ENCODE measurements at regions not wholly inside any gene's neighbourhood (a gene's known extent, or its start where the extent isn't known, plus 50 kb on each side); places are given as distances from the start of the nearest gene placed in this dataset.

DNA sequence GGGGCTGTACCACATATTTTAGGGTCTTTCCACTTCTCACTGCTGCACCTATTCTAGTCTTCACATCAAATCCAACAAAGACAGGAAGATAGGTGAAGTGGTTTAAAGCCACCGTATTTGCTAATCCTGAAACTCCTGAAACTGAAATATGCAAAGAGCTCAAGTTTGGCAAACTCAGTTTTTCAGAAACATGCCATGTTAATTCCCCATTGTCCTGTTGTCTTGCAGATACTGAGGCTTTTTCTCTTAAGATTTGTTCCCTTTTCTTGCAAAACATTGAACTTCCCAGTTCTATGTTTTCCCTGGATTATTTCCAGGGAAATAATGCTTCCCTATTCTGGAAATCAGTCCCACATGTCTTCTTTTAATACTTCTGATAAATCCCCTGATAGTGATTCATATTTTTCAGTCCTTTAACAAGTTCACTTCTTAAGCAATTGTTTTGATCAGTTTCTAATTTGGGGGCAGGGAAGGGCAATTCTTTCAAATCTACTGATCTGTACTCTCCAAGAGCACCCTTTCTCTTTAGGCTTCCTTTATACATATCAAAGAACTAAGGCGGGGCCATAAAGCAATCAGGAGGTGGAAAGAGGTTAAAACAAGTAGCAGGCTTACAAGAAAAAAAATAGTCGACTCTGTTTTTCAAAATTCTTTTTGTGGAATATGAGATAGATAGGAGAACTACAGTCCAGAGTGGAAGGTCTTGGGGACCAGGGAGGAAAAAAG lies 648.5 kb downstream of the BNC2 start (continued):
- TF ChIP-seq, protein P1, sequence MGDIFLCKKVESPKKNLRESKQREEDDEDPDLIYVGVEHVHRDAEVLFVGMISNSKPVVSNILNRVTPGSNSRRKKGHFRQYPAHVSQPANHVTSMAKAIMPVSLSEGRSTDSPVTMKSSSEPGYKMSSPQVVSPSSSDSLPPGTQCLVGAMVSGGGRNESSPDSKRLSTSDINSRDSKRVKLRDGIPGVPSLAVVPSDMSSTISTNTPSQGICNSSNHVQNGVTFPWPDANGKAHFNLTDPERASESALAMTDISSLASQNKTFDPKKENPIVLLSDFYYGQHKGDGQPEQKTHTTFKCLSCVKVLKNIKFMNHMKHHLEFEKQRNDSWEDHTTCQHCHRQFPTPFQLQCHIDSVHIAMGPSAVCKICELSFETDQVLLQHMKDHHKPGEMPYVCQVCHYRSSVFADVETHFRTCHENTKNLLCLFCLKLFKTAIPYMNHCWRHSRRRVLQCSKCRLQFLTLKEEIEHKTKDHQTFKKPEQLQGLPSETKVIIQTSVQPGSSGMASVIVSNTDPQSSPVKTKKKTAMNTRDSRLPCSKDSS (IDR thresholded peaks at IDR 0.05; ENCODE audit: low read depth, partially characterized antibody), result no peak
- TF ChIP-seq PRPF4 (IDR thresholded peaks at IDR 0.05; ENCODE audit: insufficient read depth, low read depth, low read length, poor library complexity, severe bottlenecking), result no peak
- no peak for TF ChIP-seq ZNF274 (IDR thresholded peaks at IDR 0.05; ENCODE audit: borderline replicate concordance, low read depth, low read length)

DNA sequence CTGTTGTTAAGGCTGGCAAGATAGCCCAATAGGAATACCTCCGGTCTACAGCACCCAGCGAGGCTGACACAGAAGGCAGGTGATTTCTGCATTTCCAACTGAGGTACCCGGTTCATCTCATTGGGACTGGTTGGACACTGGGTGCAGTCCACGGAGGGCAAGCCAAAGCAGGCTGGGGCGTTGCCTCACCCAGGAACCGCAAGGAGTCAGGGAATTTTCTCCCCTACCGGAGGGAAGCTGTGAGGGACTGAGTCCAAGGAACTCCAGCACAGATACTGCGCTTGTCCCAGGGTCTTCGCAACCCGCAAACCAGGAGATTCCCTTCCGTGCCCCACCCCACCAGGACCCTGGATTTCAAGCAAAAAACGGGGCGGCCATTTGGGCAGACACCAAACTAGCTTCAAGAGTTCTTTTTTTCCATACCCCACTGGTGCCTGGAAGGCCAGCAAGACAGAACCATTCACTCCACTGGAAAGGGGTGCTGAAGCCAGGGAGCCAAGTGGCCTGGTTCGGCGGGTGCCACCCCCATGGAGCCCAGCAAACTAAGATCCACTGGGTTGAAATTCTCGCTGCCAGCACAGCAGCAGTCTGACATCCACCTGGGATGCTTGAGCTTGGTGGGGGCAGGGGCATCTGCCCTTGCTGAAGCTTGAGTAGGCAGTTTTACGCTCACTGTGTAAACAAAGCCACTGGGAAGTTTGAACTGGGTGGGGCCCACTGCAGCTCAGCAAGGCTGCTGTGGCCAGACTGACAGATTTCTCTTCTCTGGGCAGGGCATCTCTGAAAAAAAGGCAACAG lies 647.2 kb downstream of the BNC2 start:
- no peak overlapping the region for H3K4me3 ChIP-seq
- CTCF ChIA-PET (ENCODE audit: low intra/inter-chr PET ratio), result no interaction called here
- no peaks in the 10 kb centered on the region for H4K20me1 ChIP-seq (replicated peaks; ENCODE audit: control insufficient read depth, insufficient read depth, low read length)
- WGBS (ENCODE audit: insufficient coverage, low coverage, missing lambda C conversion rate), result 4% methylated on average over 8 of the region's 17 CpGs
- ATAC-seq, result no peak
- intact Hi-C loops (cut with micrococcal nuclease) (no loop called here), in situ Hi-C loops (cut with MboI) (no loop called here)
- BruUV-seq (replicated peaks), result no TSS peak
- POLR2A ChIA-PET, result no interaction called here
- H2AFZ ChIP-seq (ENCODE audit: low read depth, low read length), result no peak overlapping the region
- no peak overlapping the region for H3K27ac ChIP-seq (ENCODE audit: extremely low read depth, low read depth, low read length)
- H3K79me2 ChIP-seq (ENCODE audit: control insufficient read depth, insufficient read depth, low read length), result no peaks in the 10 kb centered on the region
- FAIRE-seq, result no peak
- H3K27me3 ChIP-seq (ENCODE audit: control insufficient read depth in 2 of 2, insufficient read depth in 2 of 2, low read length in 2 of 2), result no peaks in the 10 kb centered on the region
- H3K9me3 ChIP-seq (replicated peaks; ENCODE audit: control insufficient read depth, insufficient read depth, low read depth, low read length), result no peaks in the 10 kb centered on the region
- H3K4me1 ChIP-seq (replicated peaks in 1 of 2; ENCODE audit: control insufficient read depth in 2 of 2, insufficient read depth in 2 of 2, low read length in 2 of 2), result no peaks in the 10 kb centered on the region
- no peaks in the 10 kb centered on the region for H3K36me3 ChIP-seq (ENCODE audit: control insufficient read depth, insufficient read depth, low read length)
- no peak overlapping the region for H3K4me2 ChIP-seq (ENCODE audit: insufficient read depth, low read length)
- DNase-seq (ENCODE audit: extremely low read depth in 1 of 4, low spot score in 3 of 4), result no peak
- H3K9ac ChIP-seq (ENCODE audit: insufficient read depth in 1 of 2, low read depth in 2 of 2, low read length in 2 of 2), result no peak overlapping the region
- no peaks in the 10 kb centered on the region for H3K9me1 ChIP-seq (ENCODE audit: control insufficient read depth, insufficient read depth, low read length)
- TF ChIP-seq KAT2B (IDR thresholded peaks at IDR 0.05; ENCODE audit: low read depth, low read length) (no peak), HLTF (IDR thresholded peaks at IDR 0.05) (no peak)
- TF ChIP-seq, protein P2, sequence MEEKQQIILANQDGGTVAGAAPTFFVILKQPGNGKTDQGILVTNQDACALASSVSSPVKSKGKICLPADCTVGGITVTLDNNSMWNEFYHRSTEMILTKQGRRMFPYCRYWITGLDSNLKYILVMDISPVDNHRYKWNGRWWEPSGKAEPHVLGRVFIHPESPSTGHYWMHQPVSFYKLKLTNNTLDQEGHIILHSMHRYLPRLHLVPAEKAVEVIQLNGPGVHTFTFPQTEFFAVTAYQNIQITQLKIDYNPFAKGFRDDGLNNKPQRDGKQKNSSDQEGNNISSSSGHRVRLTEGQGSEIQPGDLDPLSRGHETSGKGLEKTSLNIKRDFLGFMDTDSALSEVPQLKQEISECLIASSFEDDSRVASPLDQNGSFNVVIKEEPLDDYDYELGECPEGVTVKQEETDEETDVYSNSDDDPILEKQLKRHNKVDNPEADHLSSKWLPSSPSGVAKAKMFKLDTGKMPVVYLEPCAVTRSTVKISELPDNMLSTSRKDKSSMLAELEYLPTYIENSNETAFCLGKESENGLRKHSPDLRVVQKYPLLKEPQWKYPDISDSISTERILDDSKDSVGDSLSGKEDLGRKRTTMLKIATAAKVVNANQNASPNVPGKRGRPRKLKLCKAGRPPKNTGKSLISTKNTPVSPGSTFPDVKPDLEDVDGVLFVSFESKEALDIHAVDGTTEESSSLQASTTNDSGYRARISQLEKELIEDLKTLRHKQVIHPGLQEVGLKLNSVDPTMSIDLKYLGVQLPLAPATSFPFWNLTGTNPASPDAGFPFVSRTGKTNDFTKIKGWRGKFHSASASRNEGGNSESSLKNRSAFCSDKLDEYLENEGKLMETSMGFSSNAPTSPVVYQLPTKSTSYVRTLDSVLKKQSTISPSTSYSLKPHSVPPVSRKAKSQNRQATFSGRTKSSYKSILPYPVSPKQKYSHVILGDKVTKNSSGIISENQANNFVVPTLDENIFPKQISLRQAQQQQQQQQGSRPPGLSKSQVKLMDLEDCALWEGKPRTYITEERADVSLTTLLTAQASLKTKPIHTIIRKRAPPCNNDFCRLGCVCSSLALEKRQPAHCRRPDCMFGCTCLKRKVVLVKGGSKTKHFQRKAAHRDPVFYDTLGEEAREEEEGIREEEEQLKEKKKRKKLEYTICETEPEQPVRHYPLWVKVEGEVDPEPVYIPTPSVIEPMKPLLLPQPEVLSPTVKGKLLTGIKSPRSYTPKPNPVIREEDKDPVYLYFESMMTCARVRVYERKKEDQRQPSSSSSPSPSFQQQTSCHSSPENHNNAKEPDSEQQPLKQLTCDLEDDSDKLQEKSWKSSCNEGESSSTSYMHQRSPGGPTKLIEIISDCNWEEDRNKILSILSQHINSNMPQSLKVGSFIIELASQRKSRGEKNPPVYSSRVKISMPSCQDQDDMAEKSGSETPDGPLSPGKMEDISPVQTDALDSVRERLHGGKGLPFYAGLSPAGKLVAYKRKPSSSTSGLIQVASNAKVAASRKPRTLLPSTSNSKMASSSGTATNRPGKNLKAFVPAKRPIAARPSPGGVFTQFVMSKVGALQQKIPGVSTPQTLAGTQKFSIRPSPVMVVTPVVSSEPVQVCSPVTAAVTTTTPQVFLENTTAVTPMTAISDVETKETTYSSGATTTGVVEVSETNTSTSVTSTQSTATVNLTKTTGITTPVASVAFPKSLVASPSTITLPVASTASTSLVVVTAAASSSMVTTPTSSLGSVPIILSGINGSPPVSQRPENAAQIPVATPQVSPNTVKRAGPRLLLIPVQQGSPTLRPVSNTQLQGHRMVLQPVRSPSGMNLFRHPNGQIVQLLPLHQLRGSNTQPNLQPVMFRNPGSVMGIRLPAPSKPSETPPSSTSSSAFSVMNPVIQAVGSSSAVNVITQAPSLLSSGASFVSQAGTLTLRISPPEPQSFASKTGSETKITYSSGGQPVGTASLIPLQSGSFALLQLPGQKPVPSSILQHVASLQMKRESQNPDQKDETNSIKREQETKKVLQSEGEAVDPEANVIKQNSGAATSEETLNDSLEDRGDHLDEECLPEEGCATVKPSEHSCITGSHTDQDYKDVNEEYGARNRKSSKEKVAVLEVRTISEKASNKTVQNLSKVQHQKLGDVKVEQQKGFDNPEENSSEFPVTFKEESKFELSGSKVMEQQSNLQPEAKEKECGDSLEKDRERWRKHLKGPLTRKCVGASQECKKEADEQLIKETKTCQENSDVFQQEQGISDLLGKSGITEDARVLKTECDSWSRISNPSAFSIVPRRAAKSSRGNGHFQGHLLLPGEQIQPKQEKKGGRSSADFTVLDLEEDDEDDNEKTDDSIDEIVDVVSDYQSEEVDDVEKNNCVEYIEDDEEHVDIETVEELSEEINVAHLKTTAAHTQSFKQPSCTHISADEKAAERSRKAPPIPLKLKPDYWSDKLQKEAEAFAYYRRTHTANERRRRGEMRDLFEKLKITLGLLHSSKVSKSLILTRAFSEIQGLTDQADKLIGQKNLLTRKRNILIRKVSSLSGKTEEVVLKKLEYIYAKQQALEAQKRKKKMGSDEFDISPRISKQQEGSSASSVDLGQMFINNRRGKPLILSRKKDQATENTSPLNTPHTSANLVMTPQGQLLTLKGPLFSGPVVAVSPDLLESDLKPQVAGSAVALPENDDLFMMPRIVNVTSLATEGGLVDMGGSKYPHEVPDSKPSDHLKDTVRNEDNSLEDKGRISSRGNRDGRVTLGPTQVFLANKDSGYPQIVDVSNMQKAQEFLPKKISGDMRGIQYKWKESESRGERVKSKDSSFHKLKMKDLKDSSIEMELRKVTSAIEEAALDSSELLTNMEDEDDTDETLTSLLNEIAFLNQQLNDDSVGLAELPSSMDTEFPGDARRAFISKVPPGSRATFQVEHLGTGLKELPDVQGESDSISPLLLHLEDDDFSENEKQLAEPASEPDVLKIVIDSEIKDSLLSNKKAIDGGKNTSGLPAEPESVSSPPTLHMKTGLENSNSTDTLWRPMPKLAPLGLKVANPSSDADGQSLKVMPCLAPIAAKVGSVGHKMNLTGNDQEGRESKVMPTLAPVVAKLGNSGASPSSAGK (IDR thresholded peaks at IDR 0.05), result no peak

Data from K562 (cell line).